Neural progenitor cell (in vitro differentiated cells): ENCODE measurements at regions not wholly inside any gene's neighbourhood (a gene's known extent, or its start where the extent isn't known, plus 50 kb on each side); places are given as distances from the start of the nearest gene placed in this dataset.

Experiments used
- CTCF ChIP-seq: fragments of 200-600 bp; sonication (generic); IDR thresholded peaks from 2 replicates; pipeline ENCODE4 v1.5.1; 2017; ENCODE audit warnings: antibody characterized with exemption, mild to moderate bottlenecking
- EZH2 ChIP-seq: fragments of 200-600 bp; sonication (generic); IDR thresholded peaks from 2 replicates; pipeline ENCODE4 v1.6.1; 2017; ENCODE audit warnings: antibody characterized with exemption, mild to moderate bottlenecking, moderate library complexity
- EZH2phosphoT487 ChIP-seq: fragments of 200-600 bp; sonication (generic); IDR thresholded peaks from 2 replicates; pipeline ENCODE4 v1.6.1; 2017; ENCODE audit warnings: antibody characterized with exemption

- no peak for TF ChIP-seq CTCF
- TF ChIP-seq EZH2 = no peak
- no peak for TF ChIP-seq EZH2phosphoT487
These were observed 250.9 kb upstream of the IGF1R start for GRCh38 chr15:98397419-98397818.
